Skeletal muscle cell (primary cell): ENCODE measurements at regions not wholly inside any gene's neighbourhood (a gene's known extent, or its start where the extent isn't known, plus 50 kb on each side); places are given as distances from the start of the nearest gene placed in this dataset.
A peak's percentile ranks its signal among the peaks of the same experiment; 100 is the strongest.

Experiments
- DNase-seq: peaks from one replicate; pipeline ENCODE4 v3.0.0-alpha.2; 2010; ENCODE audit warnings: low read depth
- H3K4me3 ChIP-seq: 2 replicates; pipeline ENCODE4 v1.5.1; 2011; ENCODE audit warnings: low read depth, mild to moderate bottlenecking, control low read depth, low read length, moderate library complexity

- DNase-seq = no peak
- no peak overlapping the region for H3K4me3 ChIP-seq
These were observed 426.2 kb downstream of the LRATD1 start for GRCh38 chr2:15058721-15059157.

GRCh38 chr2:15059870-15060512, 427.5 kb downstream of the LRATD1 start:
- no peak overlapping the region for H3K4me3 ChIP-seq
- no peak for DNase-seq

DNA sequence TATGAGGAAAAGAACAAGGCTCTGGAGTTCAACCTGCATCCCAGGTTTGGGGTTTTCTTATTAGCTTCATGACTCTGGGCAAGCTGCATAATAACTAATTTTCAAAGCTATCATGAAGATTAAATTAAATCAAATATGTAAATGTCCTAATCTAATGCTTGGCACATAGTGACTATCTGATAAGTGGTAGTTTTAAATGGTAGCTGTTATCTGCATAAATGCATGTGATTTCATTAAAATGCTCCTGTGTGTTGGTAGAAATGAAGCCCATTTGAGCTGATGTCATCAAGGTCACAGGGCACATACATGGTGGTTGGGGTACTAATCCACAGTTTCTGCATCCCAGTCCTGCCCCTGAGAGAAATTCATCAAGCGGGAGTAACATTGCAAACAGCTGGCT, 428.8 kb downstream of the LRATD1 start:
- no peak for DNase-seq
- no peak overlapping the region for H3K4me3 ChIP-seq

GRCh38 chr2:15066138-15066537, 433.6 kb downstream of the LRATD1 start:
- H3K4me3 ChIP-seq = no peak overlapping the region
- DNase-seq = no peak

- DNase-seq = no peak
- no peak overlapping the region for H3K4me3 ChIP-seq
These were observed 436.6 kb downstream of the LRATD1 start for GRCh38 chr2:15069149-15069548.

GRCh38 chr2:15072836-15073235, 440.3 kb downstream of the LRATD1 start:
- H3K4me3 ChIP-seq = no peak overlapping the region
- no peak for DNase-seq

DNA sequence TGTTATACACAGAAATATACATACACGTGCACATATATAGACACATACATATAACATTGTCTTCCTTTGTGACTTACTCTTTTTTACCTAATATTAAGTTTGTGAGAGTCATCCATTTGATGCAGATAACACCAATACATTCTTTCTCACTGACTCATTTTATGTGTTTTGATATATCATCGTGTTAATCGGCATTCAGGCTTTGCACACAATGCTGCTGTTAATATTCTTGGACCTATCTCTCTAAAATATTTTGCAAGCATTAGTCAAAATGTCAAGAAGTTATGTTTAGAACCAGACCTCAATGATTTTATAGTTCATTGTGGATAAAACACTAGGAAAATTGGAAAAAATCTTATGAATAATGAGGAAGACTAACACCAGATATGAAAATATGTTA, 441.1 kb downstream of the LRATD1 start:
- no peak overlapping the region for H3K4me3 ChIP-seq
- no peak for DNase-seq

DNA sequence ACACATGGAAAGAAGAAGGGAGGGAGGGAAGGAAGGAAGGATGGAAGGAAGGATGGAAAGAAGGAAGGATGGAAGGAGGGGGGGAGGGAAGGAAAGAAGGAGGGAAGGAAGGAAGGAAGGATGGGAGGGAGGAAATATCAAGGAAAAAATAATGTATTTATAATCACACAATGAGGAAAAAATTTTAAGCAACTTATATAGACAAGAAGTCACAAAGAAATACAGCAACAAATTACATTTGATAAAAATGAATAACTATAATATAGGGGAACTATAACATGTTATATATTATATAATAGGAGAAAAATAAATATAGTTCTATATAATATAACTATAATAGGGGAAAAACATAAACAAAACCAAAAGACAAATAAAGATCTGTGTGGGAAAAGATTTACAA, 441.8 kb downstream of the LRATD1 start:
- no peak for DNase-seq
- no peak overlapping the region for H3K4me3 ChIP-seq

GRCh38 chr2:15074751-15075700, 442.5 kb downstream of the LRATD1 start:
- no peak overlapping the region for H3K4me3 ChIP-seq
- DNase-seq = no peak

GRCh38 chr2:15076668-15077067, 444.2 kb downstream of the LRATD1 start:
- H3K4me3 ChIP-seq = no peak overlapping the region
- DNase-seq = no peak

DNA sequence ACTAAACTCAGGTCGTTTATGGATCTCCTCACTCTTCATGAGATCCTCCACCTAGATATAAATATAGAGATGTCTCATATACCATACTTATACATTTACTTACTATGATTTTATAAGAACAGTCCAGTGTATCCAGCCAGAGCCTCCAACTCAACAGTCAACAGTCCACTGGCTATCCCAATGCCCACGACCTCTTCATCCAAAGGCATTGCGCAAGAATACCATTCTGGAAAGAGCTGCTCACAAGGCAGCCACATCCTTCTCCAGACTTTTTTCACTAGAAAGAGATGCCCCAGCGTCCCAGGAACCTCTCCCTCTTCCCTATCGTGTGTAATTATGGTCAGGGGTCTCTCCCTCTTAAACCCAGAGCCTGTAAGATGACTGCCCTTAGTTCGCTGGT, 448.8 kb downstream of the LRATD1 start:
- H3K4me3 ChIP-seq = no peak overlapping the region
- DNase-seq = no peak

DNA sequence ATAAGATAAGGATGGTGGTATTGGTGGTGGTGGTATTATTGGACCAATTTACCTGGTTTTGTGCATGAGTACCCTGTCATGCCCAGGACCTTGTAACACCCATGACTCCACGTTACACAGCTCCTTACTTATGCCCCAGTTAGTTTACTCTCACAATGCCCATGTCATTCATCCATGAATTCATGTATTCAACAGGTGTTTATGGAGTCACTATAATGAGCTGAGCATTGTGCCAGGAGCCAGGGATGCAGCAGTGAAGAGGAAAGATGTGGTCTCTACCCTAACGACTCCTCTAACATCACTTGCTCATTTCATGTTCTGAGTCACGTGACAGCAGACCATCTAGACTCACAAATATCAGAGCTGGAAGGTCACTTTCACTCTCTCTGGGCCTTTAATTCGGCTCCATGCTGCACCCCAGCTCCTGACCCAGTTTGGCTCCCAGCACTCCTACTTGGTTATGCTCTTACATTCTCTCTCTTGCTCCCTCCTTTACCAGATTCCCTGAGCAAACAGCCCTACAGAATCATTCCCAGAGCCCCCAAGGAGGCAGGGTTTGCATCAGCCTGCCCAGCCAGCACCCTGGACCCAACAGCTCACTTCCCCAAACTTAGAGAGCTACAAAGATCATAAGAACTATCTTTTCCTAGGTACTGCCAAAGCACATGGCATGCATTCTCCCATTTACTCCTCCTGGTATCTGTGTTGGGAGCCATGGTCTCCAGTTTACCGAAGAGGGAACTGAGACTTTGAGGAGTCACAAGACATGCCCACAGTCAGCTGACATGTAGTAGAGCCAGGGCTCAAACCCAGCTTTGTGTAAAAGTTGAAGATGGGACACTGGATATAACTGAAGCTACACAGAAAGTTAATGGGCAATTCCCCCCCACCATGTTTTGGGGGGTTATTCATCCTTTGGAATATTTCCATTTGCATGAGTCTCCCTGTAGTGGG, 449.9 kb downstream of the LRATD1 start:
- no peak for DNase-seq

DNA sequence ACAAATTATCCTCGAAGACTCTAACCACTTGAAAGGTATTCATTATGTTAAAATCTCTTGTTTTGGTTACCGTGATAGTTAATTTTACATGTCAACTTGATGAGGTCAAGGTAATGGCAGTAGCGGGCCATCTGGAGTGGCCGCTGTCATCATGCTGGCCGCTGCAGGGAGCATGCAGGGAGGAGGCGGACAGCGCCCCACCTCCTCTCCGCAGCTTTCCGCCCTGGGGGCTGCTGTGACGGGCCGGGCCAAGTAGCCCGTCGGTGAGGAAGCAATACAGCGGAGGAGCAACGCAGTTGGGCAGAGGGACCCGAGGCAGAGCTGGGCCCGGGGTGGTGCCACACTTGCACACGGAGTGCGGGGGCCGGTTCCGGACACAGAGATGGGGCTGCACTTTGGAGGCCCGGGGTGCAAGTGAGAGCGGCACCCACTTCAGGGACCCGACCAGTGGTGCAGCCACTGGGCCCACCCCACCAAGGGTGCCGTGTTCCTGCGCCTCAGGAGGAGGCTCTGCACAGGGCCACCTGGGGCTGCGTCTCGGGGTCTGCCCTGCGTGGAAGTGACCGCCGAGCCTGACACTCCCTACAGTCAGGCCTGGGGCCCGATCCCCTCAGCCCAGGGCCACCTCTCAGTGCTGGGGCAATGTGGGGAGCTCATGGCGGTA, 452.4 kb downstream of the LRATD1 start:
- H3K4me3 ChIP-seq = no peak overlapping the region
- DNase-seq = no peak

More for the DNA sequence above, 449.9 kb downstream of the LRATD1 start:
- no peak overlapping the region for H3K4me3 ChIP-seq

GRCh38 chr2:15092181-15092580, 459.7 kb downstream of the LRATD1 start:
- DNase-seq = no peak
- H3K4me3 ChIP-seq = no peak overlapping the region

GRCh38 chr2:15092691-15093090, 460.2 kb downstream of the LRATD1 start:
- peak; percentile 15 for DNase-seq
- H3K4me3 ChIP-seq = no peak overlapping the region

DNA sequence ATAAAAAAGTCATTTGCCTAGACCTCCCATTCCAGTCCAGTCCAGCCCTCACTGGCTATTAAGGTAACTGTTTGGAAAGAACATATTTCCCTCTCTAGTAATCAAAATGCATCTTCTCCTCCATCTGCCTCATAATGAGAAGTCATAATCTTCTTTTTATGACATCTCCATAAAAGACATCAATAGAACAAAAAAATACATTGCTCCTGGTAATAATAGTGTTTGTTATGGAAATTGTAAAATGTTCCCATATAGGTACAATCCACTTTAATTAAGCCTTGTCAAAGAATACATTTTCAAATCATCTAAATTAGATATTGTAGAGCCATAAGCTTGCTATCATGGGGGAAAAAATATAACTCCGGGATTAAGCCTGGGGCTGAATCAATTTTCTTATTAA, 461.6 kb downstream of the LRATD1 start:
- DNase-seq = no peak
- H3K4me3 ChIP-seq = no peak overlapping the region

GRCh38 chr2:15096873-15097272, 464.3 kb downstream of the NBAS start:
- DNase-seq = peak; percentile 11
- H3K4me3 ChIP-seq = no peak overlapping the region

DNA sequence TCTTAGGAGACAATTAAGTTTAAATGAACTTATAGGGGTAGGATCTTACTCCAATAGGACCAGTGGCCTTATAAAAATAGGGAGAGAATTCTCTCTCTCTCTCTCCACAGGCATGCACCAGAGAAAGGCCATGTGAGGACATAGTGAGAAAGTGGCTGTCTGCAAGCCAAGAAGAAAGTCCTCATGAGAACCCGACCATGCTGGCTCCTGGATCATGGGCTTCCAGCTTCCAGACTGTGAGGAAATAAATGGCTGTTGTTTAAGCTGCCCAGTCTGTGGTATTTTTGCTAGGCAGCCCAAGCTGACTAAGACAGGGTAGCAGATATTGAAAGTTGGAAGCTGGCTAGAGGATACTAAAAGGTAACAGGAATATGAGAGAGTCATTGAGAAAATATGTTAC, 454.0 kb downstream of the NBAS start:
- DNase-seq = no peak
- no peak overlapping the region for H3K4me3 ChIP-seq

GRCh38 chr2:15111718-15112117, 449.4 kb downstream of the NBAS start:
- no peak for DNase-seq
- no peak overlapping the region for H3K4me3 ChIP-seq
